ENCODE measurements at regions not wholly inside any gene's neighbourhood (a gene's known extent, or its start where the extent isn't known, plus 50 kb on each side); places are given as distances from the start of the nearest gene placed in this dataset.

DNA sequence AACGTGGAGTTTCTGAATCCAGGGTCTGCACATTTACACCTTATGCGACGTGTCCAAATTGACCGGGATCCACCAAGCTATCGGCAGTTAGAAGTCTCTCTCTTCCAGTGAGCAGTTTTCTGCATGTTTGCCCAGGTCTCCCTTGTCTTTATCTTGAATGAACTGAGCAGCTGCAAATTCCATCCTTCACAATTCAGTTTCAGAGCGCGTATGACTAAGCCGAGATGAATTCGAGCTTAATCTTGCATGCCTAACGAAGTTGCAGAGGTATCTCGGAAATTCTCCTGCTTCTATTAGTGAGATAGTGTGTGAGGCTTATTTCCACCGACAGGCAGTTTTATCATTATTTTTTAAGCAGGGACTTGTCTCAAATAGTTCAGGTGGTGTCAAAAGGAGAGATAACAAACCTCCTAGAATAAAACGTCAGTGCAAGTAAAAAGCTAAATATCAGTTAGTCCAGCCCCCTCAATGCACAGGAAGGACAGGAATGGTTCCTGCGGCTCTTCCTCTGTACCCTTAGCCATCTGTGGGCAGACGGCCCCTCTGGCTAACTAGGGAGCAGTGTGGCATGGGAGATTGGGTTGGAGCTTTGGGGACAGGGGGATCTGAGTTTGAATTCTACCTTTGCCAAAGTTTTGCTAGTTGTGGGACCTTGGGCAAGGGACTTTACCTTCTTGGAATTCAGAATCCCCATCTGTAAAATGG, 93.0 kb upstream of the GPR139 start:
- Histone ChIP-seq H3K4me1 (ENCODE audit: control insufficient read depth, extremely low read depth, insufficient read depth, low read length) (no peaks in the 10 kb centered on the region), H2AFZ (ENCODE audit: control insufficient read depth, low read length) (no peak overlapping the region), H3K4me2 (ENCODE audit: control insufficient read depth, extremely low read depth, insufficient read depth, low read depth, low read length) (no peak overlapping the region), H3K79me2 (ENCODE audit: control insufficient read depth, insufficient read depth, low read length) (no peaks in the 10 kb centered on the region), H4K20me1 (ENCODE audit: control insufficient read depth, extremely low read depth, insufficient read depth, low read length) (no peaks in the 10 kb centered on the region), H3K36me3 (ENCODE audit: control insufficient read depth in 2 of 2, extremely low read depth in 1 of 2, insufficient read depth in 2 of 2, low read length in 2 of 2) (no peaks in the 10 kb centered on the region), H3K4me3 (ENCODE audit: control insufficient read depth in 2 of 3, extremely low read depth in 1 of 3, insufficient read depth in 2 of 3, low read depth in 1 of 3, low read length in 3 of 3) (no peak overlapping the region), H3K9ac (ENCODE audit: control insufficient read depth, extremely low read depth, insufficient read depth, low read length) (no peak overlapping the region), H3K27me3 (ENCODE audit: control insufficient read depth, extremely low read depth, insufficient read depth, low read length) (no peaks in the 10 kb centered on the region), H3K9me3 (ENCODE audit: control insufficient read depth, low read depth, low read length) (no peaks in the 10 kb centered on the region), H3K9me1 (ENCODE audit: control insufficient read depth, extremely low read depth, insufficient read depth, low read length) (no peaks in the 10 kb centered on the region), H3K27ac (ENCODE audit: control insufficient read depth, insufficient read depth, low read length) (no peak overlapping the region)
- DNase-seq (ENCODE audit: low read depth, low spot score) (no peak), FAIRE-seq (no peak)
- dilution Hi-C loops (cut with MboI; ENCODE audit: extremely low pct_ligation_motif_present, low sequenced_read_pairs): no loop called here
- no peak for TF ChIP-seq EZH2 (IDR thresholded peaks at IDR 0.05; ENCODE audit: low read length)
- TF ChIP-seq, protein P1, sequence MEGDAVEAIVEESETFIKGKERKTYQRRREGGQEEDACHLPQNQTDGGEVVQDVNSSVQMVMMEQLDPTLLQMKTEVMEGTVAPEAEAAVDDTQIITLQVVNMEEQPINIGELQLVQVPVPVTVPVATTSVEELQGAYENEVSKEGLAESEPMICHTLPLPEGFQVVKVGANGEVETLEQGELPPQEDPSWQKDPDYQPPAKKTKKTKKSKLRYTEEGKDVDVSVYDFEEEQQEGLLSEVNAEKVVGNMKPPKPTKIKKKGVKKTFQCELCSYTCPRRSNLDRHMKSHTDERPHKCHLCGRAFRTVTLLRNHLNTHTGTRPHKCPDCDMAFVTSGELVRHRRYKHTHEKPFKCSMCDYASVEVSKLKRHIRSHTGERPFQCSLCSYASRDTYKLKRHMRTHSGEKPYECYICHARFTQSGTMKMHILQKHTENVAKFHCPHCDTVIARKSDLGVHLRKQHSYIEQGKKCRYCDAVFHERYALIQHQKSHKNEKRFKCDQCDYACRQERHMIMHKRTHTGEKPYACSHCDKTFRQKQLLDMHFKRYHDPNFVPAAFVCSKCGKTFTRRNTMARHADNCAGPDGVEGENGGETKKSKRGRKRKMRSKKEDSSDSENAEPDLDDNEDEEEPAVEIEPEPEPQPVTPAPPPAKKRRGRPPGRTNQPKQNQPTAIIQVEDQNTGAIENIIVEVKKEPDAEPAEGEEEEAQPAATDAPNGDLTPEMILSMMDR (optimal IDR thresholded peaks at IDR 0.05 in 1 of 3, IDR thresholded peaks at IDR 0.05 in 1 of 3, conservative IDR thresholded peaks at IDR 0.05 in 1 of 3; ENCODE audit: extremely low read depth in 1 of 3, insufficient read depth in 2 of 3, low read length in 3 of 3): no peak

DNA sequence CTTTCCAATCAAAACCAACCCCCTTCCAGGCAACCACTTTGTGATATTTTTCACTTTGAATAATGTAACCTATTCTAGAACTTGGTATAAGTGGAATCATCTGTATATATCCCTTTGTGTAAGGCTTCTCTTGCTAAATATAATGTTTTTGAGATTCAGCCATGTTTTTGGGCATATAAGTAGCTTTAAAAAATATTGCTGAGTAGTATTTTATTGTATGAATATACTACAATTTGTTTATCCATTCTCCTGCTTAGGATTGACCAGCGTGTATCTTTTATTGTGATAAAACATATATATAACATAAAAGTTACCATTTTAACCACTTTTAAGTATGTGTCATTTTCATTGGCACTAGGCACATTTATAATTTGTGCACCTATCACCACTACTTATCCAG, 79.8 kb upstream of the GPR139 start:
- TF ChIP-seq, protein P1 (optimal IDR thresholded peaks at IDR 0.05 in 1 of 3, IDR thresholded peaks at IDR 0.05 in 1 of 3, conservative IDR thresholded peaks at IDR 0.05 in 1 of 3; ENCODE audit: extremely low read depth in 1 of 3, insufficient read depth in 2 of 3, low read length in 3 of 3): no peak
- no peak overlapping the region for H2AFZ ChIP-seq (ENCODE audit: control insufficient read depth, low read length)
- H3K4me2 ChIP-seq (ENCODE audit: control insufficient read depth, extremely low read depth, insufficient read depth, low read depth, low read length): no peak overlapping the region
- dilution Hi-C loops (cut with MboI; ENCODE audit: extremely low pct_ligation_motif_present, low sequenced_read_pairs): no loop called here
- no peaks in the 10 kb centered on the region for H3K36me3 ChIP-seq (ENCODE audit: control insufficient read depth in 2 of 2, extremely low read depth in 1 of 2, insufficient read depth in 2 of 2, low read length in 2 of 2)
- peaks cover 2% of the 10 kb centered on the region for H3K9me3 ChIP-seq (ENCODE audit: control insufficient read depth, low read depth, low read length)
- no peak overlapping the region for H3K9ac ChIP-seq (ENCODE audit: control insufficient read depth, extremely low read depth, insufficient read depth, low read length)
- DNase-seq (ENCODE audit: low read depth, low spot score) (no peak), FAIRE-seq (no peak)
- no peaks in the 10 kb centered on the region for H3K79me2 ChIP-seq (ENCODE audit: control insufficient read depth, insufficient read depth, low read length)
- no peaks in the 10 kb centered on the region for H3K27me3 ChIP-seq (ENCODE audit: control insufficient read depth, extremely low read depth, insufficient read depth, low read length)
- no peaks in the 10 kb centered on the region for H3K9me1 ChIP-seq (ENCODE audit: control insufficient read depth, extremely low read depth, insufficient read depth, low read length)
- H4K20me1 ChIP-seq (ENCODE audit: control insufficient read depth, extremely low read depth, insufficient read depth, low read length): no peaks in the 10 kb centered on the region
- no peak overlapping the region for H3K4me3 ChIP-seq (ENCODE audit: control insufficient read depth in 2 of 3, extremely low read depth in 1 of 3, insufficient read depth in 2 of 3, low read depth in 1 of 3, low read length in 3 of 3)
- no peaks in the 10 kb centered on the region for H3K4me1 ChIP-seq (ENCODE audit: control insufficient read depth, extremely low read depth, insufficient read depth, low read length)
- no peak overlapping the region for H3K27ac ChIP-seq (ENCODE audit: control insufficient read depth, insufficient read depth, low read length)

Data from keratinocyte (primary cell).